ENCODE measurements at regions not wholly inside any gene's neighbourhood (a gene's known extent, or its start where the extent isn't known, plus 50 kb on each side); places are given as distances from the start of the nearest gene placed in this dataset.

GRCh38 chr14:106619606-106620005 lies 1093.2 kb downstream of the TMEM121 start:
- TF ChIP-seq CTCF (conservative IDR thresholded peaks at IDR 0.05 in 1 of 2, IDR thresholded peaks at IDR 0.05 in 1 of 2; ENCODE audit: low read depth in 1 of 2, low read length in 2 of 2): no peak
- TF ChIP-seq EZH2 (IDR thresholded peaks at IDR 0.05; ENCODE audit: low read length, missing control alignments): no peak
